Tibial nerve (tissue), 4 donors: ENCODE measurements at regions not wholly inside any gene's neighbourhood (a gene's known extent, or its start where the extent isn't known, plus 50 kb on each side); places are given as distances from the start of the nearest gene placed in this dataset.
"Not testable (repeated sequence)": the region's sequence is repeated elsewhere in the genome, so short reads cannot be mapped to it uniquely, and the experiment has no call there.

Source experiments
- DNase-seq, 2 donors: peaks; one replicate each; pipeline ENCODE4 v3.0.0-alpha.2; 2019; ENCODE audit warnings: low spot score in 2 of 2
- H3K27ac ChIP-seq, 4 donors: fragments of 200-600 bp; sonication (generic) in 3 of 4; one replicate each; pipeline ENCODE4 v1.5.1; 2017 to 2019; ENCODE audit warnings: mild to moderate bottlenecking in 1 of 4
- H3K27me3 ChIP-seq, 2 donors: fragments of 200-600 bp; sonication (generic) in 1 of 2; one replicate each; pipeline versions ENCODE4 v1.5.1 to v1.6.0; 2017 to 2019
- H3K36me3 ChIP-seq, 3 donors: fragments of 200-600 bp; sonication (generic); one replicate each; pipeline ENCODE4 v1.5.1; 2018 to 2019
- H3K4me1 ChIP-seq, 4 donors: fragments of 200-600 bp; sonication (generic) in 3 of 4; one replicate each; pipeline ENCODE4 v1.5.1; 2017 to 2019
- H3K4me3 ChIP-seq, 4 donors: fragments of 200-600 bp; sonication (generic) in 3 of 4; one replicate each; pipeline ENCODE4 v1.5.1; 2017 to 2019; ENCODE audit warnings: mild to moderate bottlenecking in 1 of 4, moderate library complexity in 1 of 4
- H3K9me3 ChIP-seq, 4 donors: fragments of 200-600 bp; sonication (generic) in 3 of 4; one replicate each; pipeline ENCODE4 v1.5.1; 2017 to 2019
- CTCF ChIP-seq, 5 experiments: fragments of 200-600 bp in 3 of 5; fragments of 450-650 bp in 2 of 5; sonication (generic) in 3 of 5; IDR thresholded peaks; one replicate each; pipeline ENCODE4 v1.5.1; 2016 to 2019; ENCODE audit warnings: antibody characterized with exemption in 5 of 5, mild to moderate bottlenecking in 3 of 5, moderate library complexity in 2 of 5
- EP300 ChIP-seq, 2 donors: sonication (generic); formaldehyde crosslinking; IDR thresholded peaks; one replicate each; pipeline ENCODE4 v1.6.1; 2017; ENCODE audit warnings: antibody characterized with exemption in 2 of 2, mild to moderate bottlenecking in 1 of 2
- POLR2A ChIP-seq, 2 donors: fragments of 450-650 bp; IDR thresholded peaks; one replicate each; pipeline ENCODE4 v1.6.1; 2017; ENCODE audit warnings: antibody characterized with exemption in 2 of 2, mild to moderate bottlenecking in 2 of 2, moderate library complexity in 2 of 2
- WGBS, 2 donors: methylation state at CpG; one replicate each; pipeline ENCODE4 v1.1.5; 2018; 5-methylcytosine and 5-hydroxymethylcytosine counted together

- H3K27me3 ChIP-seq = no peaks in the 10 kb centered on the region
- WGBS, 2 donors = 76 to 77% methylated on average over 2 of the region's 2 CpGs
- TF ChIP-seq POLR2A (IDR thresholded peaks at IDR 0.05) (no peak), EP300 (IDR thresholded peaks at IDR 0.05) (no peak), CTCF (IDR thresholded peaks at IDR 0.05) (no peak)
- no peaks in the 10 kb centered on the region for H3K4me1 ChIP-seq
- H3K27ac ChIP-seq = no peak overlapping the region
- no peaks in the 10 kb centered on the region for H3K9me3 ChIP-seq
- no peaks in the 10 kb centered on the region for H3K36me3 ChIP-seq
- no peak for DNase-seq
- H3K4me3 ChIP-seq = no peak overlapping the region
These were observed 390.5 kb upstream of the CLEC14A start for GRCh38 chr14:38646391-38646790.

- not testable (repeated sequence) for H3K36me3 ChIP-seq, H3K27ac ChIP-seq, DNase-seq, H3K4me1 ChIP-seq, H3K9me3 ChIP-seq, H3K27me3 ChIP-seq, H3K4me3 ChIP-seq
- WGBS, 2 donors = 93 to 99% methylated on average over 16 to 19 of the region's 19 CpGs
These were observed 379.0 kb upstream of the CLEC14A start for GRCh38 chr14:38634913-38635312.

GRCh38 chr14:38629412-38629811, 373.5 kb upstream of the CLEC14A start:
- WGBS, 2 donors = 80 to 83% methylated on average over 3 of the region's 3 CpGs
- DNase-seq = no peak

GRCh38 chr14:38627163-38627562, 371.3 kb upstream of the CLEC14A start:
- no peak overlapping the region for H3K4me3 ChIP-seq
- no peaks in the 10 kb centered on the region for H3K4me1 ChIP-seq
- H3K27me3 ChIP-seq = no peaks in the 10 kb centered on the region
- no peak overlapping the region for H3K27ac ChIP-seq
- DNase-seq = no peak
- no peaks in the 10 kb centered on the region for H3K36me3 ChIP-seq
- TF ChIP-seq EP300 (IDR thresholded peaks at IDR 0.05) = no peak
- no peak for TF ChIP-seq POLR2A (IDR thresholded peaks at IDR 0.05)
- no peak for TF ChIP-seq CTCF (IDR thresholded peaks at IDR 0.05)
- peaks cover 0 to 6% (median 0%) of the 10 kb centered on the region in 4 donors for H3K9me3 ChIP-seq
- whole genome bisulfite sequencing, 2 donors = 83 to 92% methylated on average over 2 of the region's 2 CpGs

More at GRCh38 chr14:38629412-38629811, 373.5 kb upstream of the CLEC14A start:
- TF ChIP-seq EP300 (IDR thresholded peaks at IDR 0.05) (no peak), POLR2A (IDR thresholded peaks at IDR 0.05) (no peak), CTCF (IDR thresholded peaks at IDR 0.05) (no peak)
- Histone ChIP-seq H3K27ac (no peak overlapping the region), H3K27me3 (no peaks in the 10 kb centered on the region), H3K9me3 (peaks cover 0 to 5% (median 0%) of the 10 kb centered on the region in 4 donors), H3K4me1 (no peaks in the 10 kb centered on the region), H3K4me3 (no peak overlapping the region), H3K36me3 (no peaks in the 10 kb centered on the region)

GRCh38 chr14:38623661-38624060, 367.8 kb upstream of the CLEC14A start:
- Histone ChIP-seq H3K27me3 (no peaks in the 10 kb centered on the region), H3K27ac (no peak overlapping the region), H3K4me1 (no peaks in the 10 kb centered on the region), H3K4me3 (no peak overlapping the region), H3K36me3 (no peaks in the 10 kb centered on the region), H3K9me3 (peaks cover 0 to 6% (median 0%) of the 10 kb centered on the region in 4 donors)
- WGBS, 2 donors = 63 to 78% methylated on average over 2 of the region's 2 CpGs
- DNase-seq = no peak
- no peak for TF ChIP-seq CTCF (IDR thresholded peaks at IDR 0.05)
- TF ChIP-seq POLR2A (IDR thresholded peaks at IDR 0.05) = no peak
- TF ChIP-seq EP300 (IDR thresholded peaks at IDR 0.05) = no peak

GRCh38 chr14:38618514-38618913, 362.6 kb upstream of the CLEC14A start:
- no peak for TF ChIP-seq POLR2A (IDR thresholded peaks at IDR 0.05)
- TF ChIP-seq EP300 (IDR thresholded peaks at IDR 0.05) = no peak
- TF ChIP-seq CTCF (IDR thresholded peaks at IDR 0.05) = no peak
- WGBS, 2 donors = 92 to 100% methylated on average over 1 of the region's 1 CpG
- Histone ChIP-seq H3K4me1 (no peaks in the 10 kb centered on the region), H3K27ac (no peak overlapping the region), H3K27me3 (no peaks in the 10 kb centered on the region), H3K36me3 (no peaks in the 10 kb centered on the region), H3K4me3 (no peak overlapping the region), H3K9me3 (peaks cover 0 to 6% (median 0%) of the 10 kb centered on the region in 4 donors)
- DNase-seq = no peak
